ENCODE measurements at regions not wholly inside any gene's neighbourhood (a gene's known extent, or its start where the extent isn't known, plus 50 kb on each side); places are given as distances from the start of the nearest gene placed in this dataset.

- TF ChIP-seq, protein P1, sequence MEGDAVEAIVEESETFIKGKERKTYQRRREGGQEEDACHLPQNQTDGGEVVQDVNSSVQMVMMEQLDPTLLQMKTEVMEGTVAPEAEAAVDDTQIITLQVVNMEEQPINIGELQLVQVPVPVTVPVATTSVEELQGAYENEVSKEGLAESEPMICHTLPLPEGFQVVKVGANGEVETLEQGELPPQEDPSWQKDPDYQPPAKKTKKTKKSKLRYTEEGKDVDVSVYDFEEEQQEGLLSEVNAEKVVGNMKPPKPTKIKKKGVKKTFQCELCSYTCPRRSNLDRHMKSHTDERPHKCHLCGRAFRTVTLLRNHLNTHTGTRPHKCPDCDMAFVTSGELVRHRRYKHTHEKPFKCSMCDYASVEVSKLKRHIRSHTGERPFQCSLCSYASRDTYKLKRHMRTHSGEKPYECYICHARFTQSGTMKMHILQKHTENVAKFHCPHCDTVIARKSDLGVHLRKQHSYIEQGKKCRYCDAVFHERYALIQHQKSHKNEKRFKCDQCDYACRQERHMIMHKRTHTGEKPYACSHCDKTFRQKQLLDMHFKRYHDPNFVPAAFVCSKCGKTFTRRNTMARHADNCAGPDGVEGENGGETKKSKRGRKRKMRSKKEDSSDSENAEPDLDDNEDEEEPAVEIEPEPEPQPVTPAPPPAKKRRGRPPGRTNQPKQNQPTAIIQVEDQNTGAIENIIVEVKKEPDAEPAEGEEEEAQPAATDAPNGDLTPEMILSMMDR (IDR thresholded peaks at IDR 0.05), result no peak
- TF ChIP-seq POLR2A (IDR thresholded peaks at IDR 0.05), result no peak
Measured at GRCh38 chr5:20056933-20057332, 68.9 kb upstream of the CDH18 start.
